AG10803 (cell line): ENCODE measurements at regions not wholly inside any gene's neighbourhood (a gene's known extent, or its start where the extent isn't known, plus 50 kb on each side); places are given as distances from the start of the nearest gene placed in this dataset.
"Not testable (repeated sequence)": the region's sequence is repeated elsewhere in the genome, so short reads cannot be mapped to it uniquely, and the experiment has no call there.

ENCODE experiments used
- DNase-seq: peaks from one replicate; pipeline ENCODE4 v3.0.0; 2010; ENCODE audit warnings: low read depth
- H3K4me3 ChIP-seq: 2 replicates; pipeline ENCODE4 v1.5.1; 2011; ENCODE audit warnings: mild to moderate bottlenecking, low read length, control low read depth
- CTCF ChIP-seq: conservative IDR thresholded peaks from 2 replicates; pipeline ENCODE4 v1.5.1; 2011; ENCODE audit warnings: mild to moderate bottlenecking, low read length, control low read depth, inconsistent platforms

GRCh38 chr2:189348369-189348768 is 92.9 kb upstream of the WDR75 start:
- TF ChIP-seq CTCF: no peak

GRCh38 chr2:189350540-189351209 is 90.6 kb upstream of the WDR75 start:
- peak; percentile 99 for DNase-seq
- no peak for TF ChIP-seq CTCF
- H3K4me3 ChIP-seq: no peak overlapping the region

More at GRCh38 chr2:189348369-189348768, 92.9 kb upstream of the WDR75 start:
- peak; percentile 59 for DNase-seq
- H3K4me3 ChIP-seq: no peak overlapping the region

- not testable (repeated sequence) for H3K4me3 ChIP-seq, DNase-seq
Observed at GRCh38 chr2:189351933-189352332, 89.3 kb upstream of the WDR75 start.

- DNase-seq, H3K4me3 ChIP-seq: not testable (repeated sequence)
Observed at GRCh38 chr2:189357375-189357774, 83.9 kb upstream of the WDR75 start.

- DNase-seq: peak; percentile 55
- H3K4me3 ChIP-seq: no peak overlapping the region
- TF ChIP-seq CTCF: no peak
Observed at GRCh38 chr2:189360861-189361260, 80.4 kb upstream of the WDR75 start.

GRCh38 chr2:189362283-189362682 is 79.0 kb upstream of the WDR75 start:
- no peak for TF ChIP-seq CTCF
- no peak overlapping the region for H3K4me3 ChIP-seq
- no peak for DNase-seq

GRCh38 chr2:189363559-189363958 is 77.7 kb upstream of the WDR75 start:
- peak; percentile 36 for DNase-seq
- no peak overlapping the region for H3K4me3 ChIP-seq
- TF ChIP-seq CTCF: no peak

- TF ChIP-seq CTCF: no peak
- DNase-seq: no peak
- H3K4me3 ChIP-seq: no peak overlapping the region
Observed at GRCh38 chr2:189364607-189365006, 76.7 kb upstream of the WDR75 start.
